Heart right ventricle (tissue), 16 donors: ENCODE measurements at regions not wholly inside any gene's neighbourhood (a gene's known extent, or its start where the extent isn't known, plus 50 kb on each side); places are given as distances from the start of the nearest gene placed in this dataset.
"Not testable (repeated sequence)": the region's sequence is repeated elsewhere in the genome, so short reads cannot be mapped to it uniquely, and the experiment has no call there.

Experiments used
- ATAC-seq, 8 donors: fragments of 200-7000 bp; cut with Tn5 transposase; one replicate each; pipeline ENCODE4 v1.9.1; 2020; ENCODE audit warnings: mild to moderate bottlenecking in 8 of 8, moderate library complexity in 8 of 8, moderate number of reproducible peaks in 1 of 8
- DNase-seq, 2 donors: peaks; one replicate each; pipeline ENCODE4 v3.0.0-alpha.2; 2020
- H3K27ac ChIP-seq, 10 donors: fragments of 200-600 bp; sonication (generic) in 2 of 10; one replicate each; pipeline versions ENCODE4 v1.5.0 to v1.8.0; 2020 to 2022; ENCODE audit warnings: mild to moderate bottlenecking in 3 of 10
- H3K27me3 ChIP-seq, 7 donors: fragments of 200-600 bp; one replicate each; pipeline ENCODE4 v1.8.0; 2021 to 2022; ENCODE audit warnings: mild to moderate bottlenecking in 2 of 7
- H3K36me3 ChIP-seq, 9 donors: fragments of 200-600 bp; sonication (generic) in 1 of 9; one replicate each; pipeline versions ENCODE4 v1.5.0 to v1.8.0; 2020 to 2022; ENCODE audit warnings: mild to moderate bottlenecking in 2 of 9
- H3K4me1 ChIP-seq, 9 donors: fragments of 200-600 bp; sonication (generic) in 1 of 9; one replicate each; pipeline versions ENCODE4 v1.5.0 to v1.8.0; 2020 to 2022; ENCODE audit warnings: mild to moderate bottlenecking in 4 of 9
- H3K4me3 ChIP-seq, 10 donors: fragments of 200-600 bp; sonication (generic) in 2 of 10; one replicate each; pipeline versions ENCODE4 v1.5.0 to v1.8.0; 2020 to 2022; ENCODE audit warnings: mild to moderate bottlenecking in 7 of 10, moderate library complexity in 2 of 10
- H3K9me3 ChIP-seq, 11 donors: fragments of 200-600 bp in 10 of 11; sonication (generic) in 2 of 11; one replicate each; pipeline versions ENCODE4 v1.5.0 to v1.8.0; 2013 to 2022; ENCODE audit warnings: mild to moderate bottlenecking in 2 of 11, control low read depth in 1 of 11, moderate library complexity in 1 of 11
- CTCF ChIP-seq, 9 donors: fragments of 200-600 bp; sonication (generic) in 2 of 9; IDR thresholded peaks; one replicate each; pipeline versions ENCODE4 v1.5.0 to v1.8.0; 2021 to 2022; ENCODE audit warnings: antibody characterized with exemption in 9 of 9, mild to moderate bottlenecking in 5 of 9, moderate library complexity in 1 of 9
- WGBS, 2 donors: extraction: QIAGEN DNeasy Blood & Tissue Kit; methylation state at CpG; one replicate each; pipeline ENCODE4 v1.1.7; 2013; ENCODE audit warnings: inconsistent platforms in 1 of 2; 5-methylcytosine and 5-hydroxymethylcytosine counted together
- intact Hi-C, 10 donors: fragments of 100-400 bp; cut with DNase I; formaldehyde crosslinking; loops; one replicate each; pipeline versions ENCODE4 v1.11.1 to v1.14.2; 2022
- donor health status: Arrhythmogenic right ventricular cardiomyopathy.
- donor health status: ischemic (EF 13 %, LVEDD 7.1; RV severe dilation, severe dysfunction).
- donor health status: healthy with polysubstance abuse.
- donor health status: DM: no; HTN: yes; CAD: no.
- donor health status: DM: no; HTN: no; CAD: no.
- donor health status: ischemic (EF 25% LVEDD 6.9; RV normal size, moderate dysfunction).
- donor health status: ischemic (EF 25% LVEDD 5.7; RV mildly dilated, moderate dysfunction).
- donor health status: healthy.
- donor health status: DM: yes; HTN: yes; CAD: no.
- donor health status: Ischemic cardiomyopathy.
- donor health status: ischemic (EF 35%, LVEDD 5.7; RV mildly dilated, moderate dysfunction).
- donor health status: nonischemic (EF 11% LVEDD 7.7; RV severe dilation, severe dysfunction).
- donor health status: DM: yes; HTN: yes; CAD: no.
- donor health status: PGD.
- donor health status: ischemic (EF 29% LVEDD 5.4; RV normal size, mild dysfunction).
- donor health status: nonischemic (EF 23%, LVEDD 6.1; RV moderate dilation, normal function).

DNA sequence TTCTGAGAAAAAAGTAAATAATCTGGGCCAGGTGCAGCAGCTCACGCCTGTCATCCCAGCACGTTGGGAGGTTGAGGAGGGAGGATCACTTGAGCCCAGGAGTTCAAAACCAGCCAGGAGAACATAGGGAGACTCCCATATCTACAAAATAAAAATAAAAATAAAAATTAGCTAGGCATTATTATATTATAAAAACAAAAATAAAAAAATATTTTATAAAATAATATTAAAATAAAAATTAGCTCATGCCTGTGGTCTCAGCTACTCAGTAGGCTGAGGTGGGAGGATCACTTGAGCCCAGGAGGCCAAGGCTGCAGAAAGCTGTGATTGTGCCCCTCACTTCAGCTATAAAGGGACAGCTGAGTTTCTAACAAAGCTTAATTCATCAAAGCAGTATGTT, 362.9 kb downstream of the SMOC2 start:
- Histone ChIP-seq H3K27me3 (peaks cover 0 to 10% (median 0%) of the 10 kb centered on the region in 7 donors), H3K27ac (no peak overlapping the region), H3K4me3 (no peak overlapping the region), H3K9me3 (peaks cover 0 to 7% (median 0%) of the 10 kb centered on the region in 11 donors), H3K36me3 (no peaks in the 10 kb centered on the region), H3K4me1 (no peaks in the 10 kb centered on the region)
- ATAC-seq (no peak), DNase-seq (no peak)
- WGBS, 2 donors, result 79 to 81% methylated on average over 2 of the region's 2 CpGs
- intact Hi-C loops, result no loop called here
- no peak for TF ChIP-seq CTCF (IDR thresholded peaks at IDR 0.05)

GRCh38 chr6:168799067-168799466, 358.1 kb downstream of the SMOC2 start:
- no peak for ATAC-seq
- Histone ChIP-seq H3K4me3 (no peak overlapping the region), H3K9me3 (peaks cover 0 to 11% (median 0%) of the 10 kb centered on the region in 11 donors), H3K4me1 (no peaks in the 10 kb centered on the region), H3K36me3 (no peaks in the 10 kb centered on the region), H3K27ac (no peak overlapping the region), H3K27me3 (peaks cover 0 to 15% (median 3%) of the 10 kb centered on the region in 7 donors)
- no peak for TF ChIP-seq CTCF (IDR thresholded peaks at IDR 0.05)
- DNase-seq, result no peak
- WGBS, 2 donors, result 45 to 53% methylated on average over 5 of the region's 5 CpGs
- intact Hi-C loops, result no loop called here

GRCh38 chr6:168796106-168796505, 355.1 kb downstream of the SMOC2 start:
- DNase-seq, result no peak
- no peak overlapping the region for H3K4me3 ChIP-seq
- intact Hi-C loops, result no loop called here

DNA sequence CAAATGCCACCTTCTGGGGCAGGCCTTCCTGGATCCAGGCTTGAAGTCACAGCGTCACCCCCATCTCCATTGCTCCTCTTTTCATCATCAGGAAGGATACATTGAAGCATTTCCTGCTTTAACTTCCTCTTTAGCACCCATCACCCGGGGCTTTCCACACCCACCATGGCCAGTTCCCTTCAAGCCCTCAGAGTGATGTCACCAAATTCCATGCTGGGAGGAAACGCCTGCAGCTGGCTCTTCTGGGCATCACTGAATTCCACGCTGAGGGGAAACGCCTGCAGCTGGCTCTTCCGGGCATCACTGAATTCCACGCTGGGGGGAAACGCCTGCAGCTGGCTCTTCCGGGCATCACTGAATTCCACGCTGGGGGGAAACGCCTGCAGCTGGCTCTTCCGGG, 354.6 kb downstream of the SMOC2 start:
- H3K9me3 ChIP-seq, result peaks cover 0 to 11% (median 0%) of the 10 kb centered on the region in 11 donors
- WGBS, 2 donors, result 71 to 78% methylated on average over 8 of the region's 12 CpGs
- intact Hi-C loops, result not testable (repeated sequence)

More at GRCh38 chr6:168796106-168796505, 355.1 kb downstream of the SMOC2 start:
- TF ChIP-seq CTCF (IDR thresholded peaks at IDR 0.05), result no peak
- Histone ChIP-seq H3K9me3 (peaks cover 0 to 11% (median 0%) of the 10 kb centered on the region in 11 donors), H3K27ac (no peak overlapping the region), H3K4me1 (no peaks in the 10 kb centered on the region), H3K27me3 (peaks cover 0 to 13% (median 0%) of the 10 kb centered on the region in 7 donors), H3K36me3 (no peaks in the 10 kb centered on the region)
- no peak for ATAC-seq
- WGBS, 2 donors, result 67 to 80% methylated on average over 7 to 8 of the region's 8 CpGs

DNA sequence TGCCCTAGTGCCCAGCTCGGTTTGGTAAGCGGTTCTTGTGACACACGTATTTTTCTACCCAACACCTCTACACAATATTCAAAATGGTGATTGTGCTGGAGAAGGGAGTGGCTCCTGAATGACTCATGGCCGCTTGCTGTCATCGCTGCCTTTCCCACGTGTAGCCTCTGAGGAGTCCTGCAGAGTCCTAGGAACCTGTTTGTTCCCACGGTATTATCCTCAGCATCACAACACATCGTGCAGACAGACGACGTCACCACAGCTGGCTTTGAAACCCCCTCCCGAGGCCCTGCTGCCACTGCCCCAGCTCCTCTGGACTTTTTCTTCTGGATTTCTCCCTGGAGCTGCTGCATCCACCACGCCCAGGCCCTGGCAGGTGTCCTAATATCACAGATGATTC, 353.5 kb downstream of the SMOC2 start:
- Histone ChIP-seq H3K4me1 (no peaks in the 10 kb centered on the region), H3K36me3 (no peaks in the 10 kb centered on the region), H3K9me3 (peaks cover 0 to 11% (median 0%) of the 10 kb centered on the region in 11 donors), H3K27me3 (peaks cover 0 to 9% (median 0%) of the 10 kb centered on the region in 7 donors), H3K4me3 (no peak overlapping the region), H3K27ac (no peak overlapping the region)
- WGBS, 2 donors, result 77 to 83% methylated on average over 12 of the region's 12 CpGs
- intact Hi-C loops, result no loop called here
- ATAC-seq (no peak), DNase-seq (no peak)
- TF ChIP-seq CTCF (IDR thresholded peaks at IDR 0.05), result no peak

More for the DNA sequence above, 354.6 kb downstream of the SMOC2 start:
- not testable (repeated sequence) for ATAC-seq, H3K36me3 ChIP-seq, DNase-seq, H3K27me3 ChIP-seq, H3K27ac ChIP-seq, H3K4me1 ChIP-seq, H3K4me3 ChIP-seq
